Peyer's patch (tissue), 4 donors: ENCODE measurements at regions not wholly inside any gene's neighbourhood (a gene's known extent, or its start where the extent isn't known, plus 50 kb on each side); places are given as distances from the start of the nearest gene placed in this dataset.

ENCODE experiments used
- DNase-seq, 3 donors: peaks; one replicate each; pipeline ENCODE4 v3.0.0-alpha.2; 2017 to 2019
- H3K27ac ChIP-seq, 4 donors: fragments of 200-600 bp; sonication (generic); one replicate each; pipeline ENCODE4 v1.5.1; 2016 to 2019
- H3K27me3 ChIP-seq, 2 donors: fragments of 200-600 bp; sonication (generic); one replicate each; pipeline ENCODE4 v1.5.1; 2019
- H3K36me3 ChIP-seq, 3 donors: fragments of 200-600 bp; sonication (generic); one replicate each; pipeline ENCODE4 v1.5.1; 2016 to 2019
- H3K4me1 ChIP-seq, 4 donors: fragments of 200-600 bp; sonication (generic); one replicate each; pipeline ENCODE4 v1.5.1; 2016 to 2019
- H3K4me3 ChIP-seq, 4 donors: fragments of 200-600 bp; sonication (generic); 1 replicate in 3 of 4; 2 replicates in 1 of 4; pipeline ENCODE4 v1.5.1; 2016 to 2019; ENCODE audit warnings: mild to moderate bottlenecking in 1 of 4
- H3K9me3 ChIP-seq, 4 donors: fragments of 200-600 bp; sonication (generic); one replicate each; pipeline ENCODE4 v1.5.1; 2016 to 2019; ENCODE audit warnings: mild to moderate bottlenecking in 1 of 4
- CTCF ChIP-seq, 6 experiments: fragments of 450-650 bp in 4 of 6; fragments of 200-600 bp in 2 of 6; sonication (generic) in 1 of 6; IDR thresholded peaks; one replicate each; pipeline ENCODE4 v1.5.1; 2017 to 2019; ENCODE audit warnings: antibody characterized with exemption in 6 of 6, mild to moderate bottlenecking in 3 of 6, moderate library complexity in 1 of 6
- POLR2A ChIP-seq, 2 donors: fragments of 450-650 bp; IDR thresholded peaks; one replicate each; pipeline ENCODE4 v1.5.1; 2017; ENCODE audit warnings: antibody characterized with exemption in 2 of 2, mild to moderate bottlenecking in 2 of 2, moderate library complexity in 2 of 2

GRCh38 chr4:177239878-177240277 lies 69.8 kb upstream of the NEIL3 start:
- Histone ChIP-seq H3K9me3 (no peaks in the 10 kb centered on the region), H3K4me3 (no peak overlapping the region), H3K4me1 (no peaks in the 10 kb centered on the region), H3K36me3 (no peaks in the 10 kb centered on the region), H3K27ac (no peak overlapping the region), H3K27me3 (no peaks in the 10 kb centered on the region)
- TF ChIP-seq CTCF (IDR thresholded peaks at IDR 0.05), result no peak
- TF ChIP-seq POLR2A (IDR thresholded peaks at IDR 0.05), result no peak
- no peak for DNase-seq

DNA sequence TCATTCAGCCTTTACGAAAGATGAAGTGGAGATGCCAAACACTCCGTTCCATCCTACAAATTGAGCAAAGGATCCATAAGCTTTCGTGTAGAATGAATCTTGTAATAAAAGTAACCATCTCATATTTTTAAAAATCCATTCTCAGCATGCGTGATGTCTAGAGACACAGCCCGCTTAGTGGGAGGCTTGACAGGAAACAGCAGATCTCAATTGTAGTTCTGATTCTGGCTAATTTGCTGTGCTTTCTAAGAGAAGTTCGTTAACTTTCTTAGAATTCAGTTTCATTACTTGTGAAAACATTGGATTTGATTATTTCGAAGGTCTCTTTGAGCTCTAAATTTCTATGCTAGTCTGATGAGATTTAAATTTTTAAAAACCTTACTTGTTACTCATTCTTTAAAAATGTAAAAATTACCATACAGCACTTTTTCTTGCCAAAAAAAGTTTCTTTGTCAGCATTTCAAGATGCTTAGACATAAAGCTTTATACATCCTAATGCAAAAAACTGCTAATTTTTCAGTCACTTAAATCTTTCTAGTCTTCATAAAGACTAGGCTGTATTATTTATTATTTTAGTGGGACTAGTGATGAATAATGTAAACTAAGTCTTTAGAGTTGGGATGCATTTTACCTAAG lies 66.9 kb upstream of the NEIL3 start:
- Histone ChIP-seq H3K4me3 (no peak overlapping the region), H3K9me3 (no peaks in the 10 kb centered on the region), H3K36me3 (no peaks in the 10 kb centered on the region), H3K27ac (no peak overlapping the region), H3K4me1 (no peaks in the 10 kb centered on the region), H3K27me3 (no peaks in the 10 kb centered on the region)
- no peak for DNase-seq
- no peak for TF ChIP-seq POLR2A (IDR thresholded peaks at IDR 0.05)
- no peak for TF ChIP-seq CTCF (IDR thresholded peaks at IDR 0.05)

DNA sequence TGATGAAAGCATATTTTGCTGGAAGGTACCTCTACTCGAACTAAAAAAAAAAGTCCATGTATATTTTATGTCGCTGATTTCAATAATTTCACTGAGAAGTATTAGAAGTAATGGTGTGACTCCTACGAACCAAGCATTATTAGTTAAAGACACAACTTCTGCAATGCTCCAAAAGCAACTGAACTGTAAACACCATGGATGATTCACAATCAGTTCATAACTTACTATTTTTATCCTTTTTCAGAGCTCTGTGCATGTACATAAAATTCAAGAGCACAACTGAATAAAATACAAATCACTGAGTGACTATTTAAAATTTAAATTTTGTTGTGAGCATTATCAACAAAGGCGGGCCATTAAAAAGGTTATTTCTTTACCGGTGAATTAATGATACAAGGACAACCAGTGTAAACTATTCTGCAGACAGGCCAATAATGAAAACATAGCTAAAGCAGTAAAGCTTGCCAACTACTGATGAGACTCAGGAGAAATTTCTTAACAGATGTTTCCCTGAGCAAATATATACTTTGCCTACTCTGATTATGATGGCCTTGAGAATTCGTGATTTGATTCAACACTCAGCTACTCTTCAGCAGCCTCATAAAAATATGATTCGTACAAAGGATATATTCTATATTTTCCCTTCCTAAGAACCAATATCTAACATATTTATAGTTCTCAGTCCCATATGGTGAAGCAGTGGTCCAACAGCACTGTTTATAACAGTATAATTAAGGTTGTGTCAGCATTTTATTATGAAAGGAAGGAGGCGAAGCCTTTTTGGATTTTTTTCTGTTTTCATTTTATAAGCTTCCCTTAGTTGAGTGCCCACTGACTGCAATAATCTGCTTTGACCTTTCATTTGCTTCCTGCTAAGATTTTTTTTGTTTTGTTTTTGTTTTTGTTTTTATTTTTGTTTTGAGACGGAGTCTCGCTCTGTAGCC lies 62.8 kb upstream of the NEIL3 start:
- Histone ChIP-seq H3K36me3 (no peaks in the 10 kb centered on the region), H3K9me3 (no peaks in the 10 kb centered on the region), H3K27ac (no peak overlapping the region), H3K27me3 (no peaks in the 10 kb centered on the region), H3K4me1 (no peaks in the 10 kb centered on the region), H3K4me3 (no peak overlapping the region)
- no peak for DNase-seq
- TF ChIP-seq POLR2A (IDR thresholded peaks at IDR 0.05) (no peak), CTCF (IDR thresholded peaks at IDR 0.05) (no peak)

- no peaks in the 10 kb centered on the region for H3K36me3 ChIP-seq
Observed at GRCh38 chr4:177250056-177250696, 59.5 kb upstream of the NEIL3 start.

More at GRCh38 chr4:177250056-177250696, 59.5 kb upstream of the NEIL3 start:
- Histone ChIP-seq H3K27ac (no peak overlapping the region), H3K9me3 (no peaks in the 10 kb centered on the region), H3K27me3 (no peaks in the 10 kb centered on the region), H3K4me1 (no peaks in the 10 kb centered on the region), H3K4me3 (no peak overlapping the region)
- peak; percentile 17 to 80 (median 79) for DNase-seq
- no peak for TF ChIP-seq POLR2A (IDR thresholded peaks at IDR 0.05)
- peak in 5 of 6 experiments; percentile 29 to 91 (median 85) for TF ChIP-seq CTCF (IDR thresholded peaks at IDR 0.05)
